Brain microvascular endothelial cell (primary cell): ENCODE measurements at regions not wholly inside any gene's neighbourhood (a gene's known extent, or its start where the extent isn't known, plus 50 kb on each side); places are given as distances from the start of the nearest gene placed in this dataset.

Source experiments
- DNase-seq: peaks from one replicate; pipeline ENCODE4 v3.0.0-alpha.2; 2020
- H3K27ac ChIP-seq: fragments of 250-450 bp; sonication (Bioruptor Pico); 2 replicates; pipeline ENCODE4 v1.5.1; 2020; ENCODE audit warnings: mild to moderate bottlenecking, moderate library complexity
- H3K27me3 ChIP-seq: fragments of 250-450 bp; sonication (Bioruptor Pico); replicated peaks from 2 replicates; pipeline ENCODE4 v1.5.1; 2020; ENCODE audit warnings: mild to moderate bottlenecking
- H3K36me3 ChIP-seq: fragments of 250-450 bp; sonication (Bioruptor Pico); replicated peaks from 2 replicates; pipeline ENCODE4 v1.5.1; 2020; ENCODE audit warnings: mild to moderate bottlenecking
- H3K4me3 ChIP-seq: 2 replicates; pipeline ENCODE4 v1.5.1; 2011; ENCODE audit warnings: low read depth, mild to moderate bottlenecking, control low read depth, low read length, moderate library complexity
- CTCF ChIP-seq: IDR thresholded peaks from 2 replicates; pipeline ENCODE4 v1.5.1; 2011; ENCODE audit warnings: low read depth, mild to moderate bottlenecking, moderate library complexity, low read length, control low read depth, inconsistent platforms; ENCODE audit errors: missing control alignments
- in situ Hi-C: cut with HindIII; loops from 2 replicates; pipeline ENCODE4 v1.10.0; 2017; ENCODE audit warnings: low sequenced_read_pairs, low pct_ligation_motif_present

GRCh38 chr13:65188721-65189120 lies 2041.4 kb downstream of the PCDH9 start:
- Histone ChIP-seq H3K36me3 (no peaks in the 10 kb centered on the region), H3K27ac (no peak overlapping the region), H3K4me3 (no peak overlapping the region), H3K27me3 (no peaks in the 10 kb centered on the region)
- no peak for DNase-seq
- in situ Hi-C loops: no loop called here
- no peak for TF ChIP-seq CTCF

GRCh38 chr13:65168026-65168425 lies 2062.1 kb downstream of the PCDH9 start:
- no peak overlapping the region for H3K27ac ChIP-seq
- TF ChIP-seq CTCF: no peak
- no peaks in the 10 kb centered on the region for H3K36me3 ChIP-seq
- no peak for DNase-seq
- no peaks in the 10 kb centered on the region for H3K27me3 ChIP-seq
- in situ Hi-C loops: no loop called here
- H3K4me3 ChIP-seq: no peak overlapping the region

- DNase-seq: no peak
- H3K27me3 ChIP-seq: no peaks in the 10 kb centered on the region
These were observed 2063.5 kb downstream of the PCDH9 start for GRCh38 chr13:65166675-65167074.

DNA sequence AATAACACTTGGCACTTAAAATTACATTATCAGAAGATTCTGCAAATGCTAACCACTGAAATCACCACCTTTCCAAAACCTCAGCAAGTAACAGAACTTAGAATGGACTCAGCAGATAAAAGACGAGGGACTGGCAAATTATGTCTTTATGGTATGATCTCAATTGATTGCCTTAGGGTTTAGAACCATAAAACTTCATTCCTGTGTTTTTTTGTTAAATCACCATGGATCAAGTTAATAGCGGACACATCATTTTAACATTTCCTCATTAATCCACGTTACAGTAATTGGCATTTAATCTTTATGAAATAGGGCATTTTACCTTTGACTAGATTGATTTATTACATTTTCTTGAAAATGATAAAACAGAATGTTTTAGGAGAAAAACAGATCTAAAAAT lies 2070.3 kb downstream of the PCDH9 start:
- no peaks in the 10 kb centered on the region for H3K36me3 ChIP-seq
- no peak for DNase-seq
- in situ Hi-C loops: no loop called here
- H3K27ac ChIP-seq: no peak overlapping the region
- H3K27me3 ChIP-seq: no peaks in the 10 kb centered on the region
- H3K4me3 ChIP-seq: no peak overlapping the region
- no peak for TF ChIP-seq CTCF

More at GRCh38 chr13:65166675-65167074, 2063.5 kb downstream of the PCDH9 start:
- Histone ChIP-seq H3K4me3 (no peak overlapping the region), H3K27ac (no peak overlapping the region), H3K36me3 (no peaks in the 10 kb centered on the region)
- no peak for TF ChIP-seq CTCF
- in situ Hi-C loops: no loop called here

DNA sequence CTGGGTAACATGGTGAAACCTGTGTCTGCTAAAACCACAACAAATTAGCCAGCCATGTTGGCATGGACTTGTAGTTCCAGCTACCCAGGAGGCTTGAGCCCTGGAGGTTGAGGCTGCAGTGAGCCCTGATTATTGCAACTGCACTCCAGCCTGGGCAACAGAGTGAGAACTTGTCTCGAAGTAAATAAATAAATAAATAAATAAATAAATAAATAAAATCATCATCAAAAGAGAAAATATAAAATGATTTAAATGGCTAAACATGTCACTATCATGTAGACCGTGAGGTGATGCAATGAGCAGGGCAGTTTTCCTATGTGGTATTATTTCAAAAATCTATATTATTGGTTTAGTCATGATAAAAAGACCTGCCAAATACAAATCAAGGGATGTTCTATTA lies 2074.3 kb downstream of the PCDH9 start:
- H3K27ac ChIP-seq: no peak overlapping the region
- H3K4me3 ChIP-seq: no peak overlapping the region
- no peak for DNase-seq
- no peak for TF ChIP-seq CTCF
- H3K27me3 ChIP-seq: no peaks in the 10 kb centered on the region
- in situ Hi-C loops: no loop called here
- H3K36me3 ChIP-seq: no peaks in the 10 kb centered on the region

- TF ChIP-seq CTCF: no peak
- in situ Hi-C loops: no loop called here
- Histone ChIP-seq H3K4me3 (no peak overlapping the region), H3K27ac (no peak overlapping the region), H3K27me3 (no peaks in the 10 kb centered on the region), H3K36me3 (no peaks in the 10 kb centered on the region)
- no peak for DNase-seq
These were observed 2075.3 kb downstream of the PCDH9 start for GRCh38 chr13:65154661-65155447.
